Neural cell (in vitro differentiated cells): ENCODE measurements at regions not wholly inside any gene's neighbourhood (a gene's known extent, or its start where the extent isn't known, plus 50 kb on each side); places are given as distances from the start of the nearest gene placed in this dataset.

ENCODE experiments used
- EP300 ChIP-seq: fragments of 450-650 bp; conservative IDR thresholded peaks from 2 replicates; pipeline ENCODE4 v1.6.1; 2014; ENCODE audit warnings: antibody characterized with exemption, mild to moderate bottlenecking, moderate library complexity; ENCODE audit not compliant: poor library complexity, severe bottlenecking
- EZH2 ChIP-seq: fragments of 200-600, 300-800 bp; shearing (Covaris generic), sonication (generic); IDR thresholded peaks from 2 replicates; pipeline ENCODE4 v1.6.1; 2014; ENCODE audit warnings: antibody characterized with exemption, low read length, borderline replicate concordance, mild to moderate bottlenecking; ENCODE audit not compliant: insufficient read depth, poor library complexity, severe bottlenecking
- POLR2AphosphoS5 ChIP-seq: IDR thresholded peaks from 2 replicates; pipeline ENCODE4 v1.6.1; 2012
- SMC3 ChIP-seq: fragments of 450-650 bp; conservative IDR thresholded peaks from 2 replicates; pipeline ENCODE4 v1.6.1; 2014; ENCODE audit warnings: antibody characterized with exemption, mild to moderate bottlenecking, moderate library complexity; ENCODE audit not compliant: poor library complexity
- TAF1 ChIP-seq: IDR thresholded peaks from 2 replicates; pipeline ENCODE4 v1.6.1; 2012; ENCODE audit warnings: low read depth
- TF ChIP-seq, protein P1 (sequence below): IDR thresholded peaks from 2 replicates; pipeline ENCODE4 v1.6.1; 2012; ENCODE audit warnings: borderline replicate concordance
- TF ChIP-seq, protein P2 (sequence below): fragments of 450-650 bp; IDR thresholded peaks from 2 replicates; pipeline ENCODE4 v1.5.1; 2014; ENCODE audit warnings: antibody characterized with exemption, mild to moderate bottlenecking, moderate library complexity; ENCODE audit not compliant: poor library complexity, severe bottlenecking

- TF ChIP-seq, protein P1, sequence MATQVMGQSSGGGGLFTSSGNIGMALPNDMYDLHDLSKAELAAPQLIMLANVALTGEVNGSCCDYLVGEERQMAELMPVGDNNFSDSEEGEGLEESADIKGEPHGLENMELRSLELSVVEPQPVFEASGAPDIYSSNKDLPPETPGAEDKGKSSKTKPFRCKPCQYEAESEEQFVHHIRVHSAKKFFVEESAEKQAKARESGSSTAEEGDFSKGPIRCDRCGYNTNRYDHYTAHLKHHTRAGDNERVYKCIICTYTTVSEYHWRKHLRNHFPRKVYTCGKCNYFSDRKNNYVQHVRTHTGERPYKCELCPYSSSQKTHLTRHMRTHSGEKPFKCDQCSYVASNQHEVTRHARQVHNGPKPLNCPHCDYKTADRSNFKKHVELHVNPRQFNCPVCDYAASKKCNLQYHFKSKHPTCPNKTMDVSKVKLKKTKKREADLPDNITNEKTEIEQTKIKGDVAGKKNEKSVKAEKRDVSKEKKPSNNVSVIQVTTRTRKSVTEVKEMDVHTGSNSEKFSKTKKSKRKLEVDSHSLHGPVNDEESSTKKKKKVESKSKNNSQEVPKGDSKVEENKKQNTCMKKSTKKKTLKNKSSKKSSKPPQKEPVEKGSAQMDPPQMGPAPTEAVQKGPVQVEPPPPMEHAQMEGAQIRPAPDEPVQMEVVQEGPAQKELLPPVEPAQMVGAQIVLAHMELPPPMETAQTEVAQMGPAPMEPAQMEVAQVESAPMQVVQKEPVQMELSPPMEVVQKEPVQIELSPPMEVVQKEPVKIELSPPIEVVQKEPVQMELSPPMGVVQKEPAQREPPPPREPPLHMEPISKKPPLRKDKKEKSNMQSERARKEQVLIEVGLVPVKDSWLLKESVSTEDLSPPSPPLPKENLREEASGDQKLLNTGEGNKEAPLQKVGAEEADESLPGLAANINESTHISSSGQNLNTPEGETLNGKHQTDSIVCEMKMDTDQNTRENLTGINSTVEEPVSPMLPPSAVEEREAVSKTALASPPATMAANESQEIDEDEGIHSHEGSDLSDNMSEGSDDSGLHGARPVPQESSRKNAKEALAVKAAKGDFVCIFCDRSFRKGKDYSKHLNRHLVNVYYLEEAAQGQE = no peak
- TF ChIP-seq SMC3 (no peak), POLR2AphosphoS5 (no peak), TAF1 (no peak), EZH2 (no peak), EP300 (no peak)
- TF ChIP-seq, protein P2, sequence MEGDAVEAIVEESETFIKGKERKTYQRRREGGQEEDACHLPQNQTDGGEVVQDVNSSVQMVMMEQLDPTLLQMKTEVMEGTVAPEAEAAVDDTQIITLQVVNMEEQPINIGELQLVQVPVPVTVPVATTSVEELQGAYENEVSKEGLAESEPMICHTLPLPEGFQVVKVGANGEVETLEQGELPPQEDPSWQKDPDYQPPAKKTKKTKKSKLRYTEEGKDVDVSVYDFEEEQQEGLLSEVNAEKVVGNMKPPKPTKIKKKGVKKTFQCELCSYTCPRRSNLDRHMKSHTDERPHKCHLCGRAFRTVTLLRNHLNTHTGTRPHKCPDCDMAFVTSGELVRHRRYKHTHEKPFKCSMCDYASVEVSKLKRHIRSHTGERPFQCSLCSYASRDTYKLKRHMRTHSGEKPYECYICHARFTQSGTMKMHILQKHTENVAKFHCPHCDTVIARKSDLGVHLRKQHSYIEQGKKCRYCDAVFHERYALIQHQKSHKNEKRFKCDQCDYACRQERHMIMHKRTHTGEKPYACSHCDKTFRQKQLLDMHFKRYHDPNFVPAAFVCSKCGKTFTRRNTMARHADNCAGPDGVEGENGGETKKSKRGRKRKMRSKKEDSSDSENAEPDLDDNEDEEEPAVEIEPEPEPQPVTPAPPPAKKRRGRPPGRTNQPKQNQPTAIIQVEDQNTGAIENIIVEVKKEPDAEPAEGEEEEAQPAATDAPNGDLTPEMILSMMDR = no peak
Observed at GRCh38 chr9:88300556-88300955, 87.7 kb upstream of the SPIN1 start.
